Fibroblast of lung (primary cell): ENCODE measurements at regions not wholly inside any gene's neighbourhood (a gene's known extent, or its start where the extent isn't known, plus 50 kb on each side); places are given as distances from the start of the nearest gene placed in this dataset.

Source experiments
- DNase-seq, 2 donors: peaks; one replicate each; pipeline versions ENCODE4 v3.0.0 to v3.0.0-alpha.2; 2010; ENCODE audit warnings: low read depth in 2 of 2
- H2AFZ ChIP-seq: 2 replicates; pipeline ENCODE4 v1.5.1; 2012; ENCODE audit warnings: low read length, control low read depth, inconsistent platforms
- H3K27ac ChIP-seq: 2 replicates; pipeline ENCODE4 v1.5.1; 2011; ENCODE audit warnings: low read length, control low read depth; ENCODE audit not compliant: insufficient read depth
- H3K27me3 ChIP-seq: 2 replicates; pipeline ENCODE4 v1.5.1; 2011; ENCODE audit warnings: mild to moderate bottlenecking, low read length; ENCODE audit not compliant: control insufficient read depth, insufficient read depth
- H3K36me3 ChIP-seq: 2 replicates; pipeline ENCODE4 v1.5.1; 2011; ENCODE audit warnings: low read length; ENCODE audit not compliant: control insufficient read depth, insufficient read depth
- H3K4me1 ChIP-seq: 2 replicates; pipeline ENCODE4 v1.5.1; 2011; ENCODE audit warnings: low read length; ENCODE audit not compliant: control insufficient read depth, insufficient read depth; ENCODE audit errors: extremely low read depth
- H3K4me2 ChIP-seq: 2 replicates; pipeline ENCODE4 v1.5.1; 2011; ENCODE audit warnings: low read length, control low read depth; ENCODE audit not compliant: insufficient read depth; ENCODE audit errors: extremely low read depth
- H3K4me3 ChIP-seq, 4 experiments: fragments of 200-600 bp in 1 of 4; sonication (generic) in 1 of 4; replicated peaks in 1 of 4; 2 replicates each; pipeline ENCODE4 v1.5.1; 2011 to 2016; ENCODE audit warnings: low read length in 4 of 4, low read depth in 3 of 4, mild to moderate bottlenecking in 3 of 4, control low read depth in 2 of 4, inconsistent platforms in 1 of 4, mixed read lengths in 1 of 4; ENCODE audit not compliant: insufficient read depth in 1 of 4; ENCODE audit errors: control extremely low read depth in 1 of 4
- H3K79me2 ChIP-seq: 2 replicates; pipeline ENCODE4 v1.5.1; 2012; ENCODE audit warnings: mild to moderate bottlenecking, low read length, inconsistent platforms; ENCODE audit not compliant: control insufficient read depth, insufficient read depth
- H3K9ac ChIP-seq: 2 replicates; pipeline ENCODE4 v1.5.1; 2011; ENCODE audit warnings: mild to moderate bottlenecking, low read length, control low read depth; ENCODE audit not compliant: insufficient read depth
- H3K9me3 ChIP-seq: 2 replicates; pipeline ENCODE4 v1.5.1; 2012; ENCODE audit warnings: low read depth, low read length; ENCODE audit not compliant: control insufficient read depth, insufficient read depth
- H4K20me1 ChIP-seq: 2 replicates; pipeline ENCODE4 v1.5.1; 2011; ENCODE audit warnings: low read length; ENCODE audit not compliant: control insufficient read depth, insufficient read depth; ENCODE audit errors: extremely low read depth
- EZH2 ChIP-seq: IDR thresholded peaks from 2 replicates; pipeline ENCODE4 v1.5.1; 2012; ENCODE audit warnings: low read length, control low read depth, mild to moderate bottlenecking; ENCODE audit errors: missing control alignments
- TF ChIP-seq, protein P1 (sequence below), 2 donors: IDR thresholded peaks in 1 of 2; conservative IDR thresholded peaks in 1 of 2; 1 replicate in 1 of 2; 2 replicates in 1 of 2; pipeline ENCODE4 v1.5.1; 2011 to 2012; ENCODE audit warnings: low read length in 2 of 2, control low read depth in 1 of 2, inconsistent platforms in 1 of 2, low read depth in 1 of 2, mild to moderate bottlenecking in 1 of 2

DNA sequence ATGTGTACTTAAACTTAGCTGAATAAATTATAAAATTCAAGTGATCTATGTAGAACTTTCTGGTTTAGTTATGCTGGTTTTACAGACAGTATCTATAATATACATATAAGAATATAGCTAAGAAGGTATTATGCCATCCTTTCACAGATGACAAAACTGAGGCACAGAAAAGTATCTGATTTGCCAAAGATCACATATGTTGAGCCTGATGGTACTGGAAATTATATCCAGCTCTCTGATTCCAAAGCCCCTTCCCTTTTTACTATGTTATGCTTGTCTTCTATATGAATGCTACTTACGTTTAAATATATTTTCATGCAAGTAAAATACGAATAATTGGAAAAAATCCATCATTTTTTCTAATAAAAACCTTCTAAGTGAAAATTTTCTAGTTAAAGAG lies 1631.3 kb downstream of the DPP10 start:
- Histone ChIP-seq H3K4me2 (no peak overlapping the region), H3K4me3 (no peak overlapping the region), H3K36me3 (no peaks in the 10 kb centered on the region), H3K27me3 (no peaks in the 10 kb centered on the region), H2AFZ (no peak overlapping the region), H3K9me3 (no peaks in the 10 kb centered on the region), H3K4me1 (no peaks in the 10 kb centered on the region), H3K27ac (no peak overlapping the region), H4K20me1 (no peaks in the 10 kb centered on the region), H3K9ac (no peak overlapping the region), H3K79me2 (no peaks in the 10 kb centered on the region)
- DNase-seq = no peak
- no peak for TF ChIP-seq EZH2
- TF ChIP-seq, protein P1, sequence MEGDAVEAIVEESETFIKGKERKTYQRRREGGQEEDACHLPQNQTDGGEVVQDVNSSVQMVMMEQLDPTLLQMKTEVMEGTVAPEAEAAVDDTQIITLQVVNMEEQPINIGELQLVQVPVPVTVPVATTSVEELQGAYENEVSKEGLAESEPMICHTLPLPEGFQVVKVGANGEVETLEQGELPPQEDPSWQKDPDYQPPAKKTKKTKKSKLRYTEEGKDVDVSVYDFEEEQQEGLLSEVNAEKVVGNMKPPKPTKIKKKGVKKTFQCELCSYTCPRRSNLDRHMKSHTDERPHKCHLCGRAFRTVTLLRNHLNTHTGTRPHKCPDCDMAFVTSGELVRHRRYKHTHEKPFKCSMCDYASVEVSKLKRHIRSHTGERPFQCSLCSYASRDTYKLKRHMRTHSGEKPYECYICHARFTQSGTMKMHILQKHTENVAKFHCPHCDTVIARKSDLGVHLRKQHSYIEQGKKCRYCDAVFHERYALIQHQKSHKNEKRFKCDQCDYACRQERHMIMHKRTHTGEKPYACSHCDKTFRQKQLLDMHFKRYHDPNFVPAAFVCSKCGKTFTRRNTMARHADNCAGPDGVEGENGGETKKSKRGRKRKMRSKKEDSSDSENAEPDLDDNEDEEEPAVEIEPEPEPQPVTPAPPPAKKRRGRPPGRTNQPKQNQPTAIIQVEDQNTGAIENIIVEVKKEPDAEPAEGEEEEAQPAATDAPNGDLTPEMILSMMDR (conservative IDR thresholded peaks at IDR 0.05 in 1 of 2, IDR thresholded peaks at IDR 0.05 in 1 of 2; ENCODE audit: low read depth in 1 of 2, low read length in 2 of 2) = no peak

DNA sequence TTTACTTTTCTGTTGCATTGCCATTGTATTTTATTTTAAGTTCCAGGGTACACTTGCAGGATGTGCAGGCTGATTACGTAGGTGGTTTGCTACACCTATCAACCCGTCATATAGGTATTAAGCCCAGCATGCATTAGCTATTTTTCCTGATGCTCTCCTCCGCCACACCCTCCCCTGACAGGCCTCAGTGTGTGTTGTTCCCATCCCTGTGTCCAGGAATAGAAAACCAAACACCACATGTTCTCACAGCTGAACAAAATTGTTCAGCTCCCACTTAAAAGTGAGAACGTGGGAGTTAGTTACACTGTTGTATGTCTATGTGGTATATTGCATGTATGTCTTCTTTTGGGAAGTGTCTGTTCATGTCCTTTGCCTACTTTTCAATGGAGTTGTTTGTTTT lies 1631.7 kb downstream of the DPP10 start:
- Histone ChIP-seq H3K27ac (no peak overlapping the region), H3K4me2 (no peak overlapping the region), H4K20me1 (no peaks in the 10 kb centered on the region), H3K79me2 (no peaks in the 10 kb centered on the region), H2AFZ (no peak overlapping the region), H3K36me3 (no peaks in the 10 kb centered on the region), H3K9me3 (no peaks in the 10 kb centered on the region), H3K9ac (no peak overlapping the region), H3K4me1 (no peaks in the 10 kb centered on the region), H3K4me3 (no peak overlapping the region), H3K27me3 (no peaks in the 10 kb centered on the region)
- DNase-seq = no peak
- TF ChIP-seq, protein P1 (conservative IDR thresholded peaks at IDR 0.05 in 1 of 2, IDR thresholded peaks at IDR 0.05 in 1 of 2; ENCODE audit: low read depth in 1 of 2, low read length in 2 of 2) = no peak
- TF ChIP-seq EZH2 = no peak

DNA sequence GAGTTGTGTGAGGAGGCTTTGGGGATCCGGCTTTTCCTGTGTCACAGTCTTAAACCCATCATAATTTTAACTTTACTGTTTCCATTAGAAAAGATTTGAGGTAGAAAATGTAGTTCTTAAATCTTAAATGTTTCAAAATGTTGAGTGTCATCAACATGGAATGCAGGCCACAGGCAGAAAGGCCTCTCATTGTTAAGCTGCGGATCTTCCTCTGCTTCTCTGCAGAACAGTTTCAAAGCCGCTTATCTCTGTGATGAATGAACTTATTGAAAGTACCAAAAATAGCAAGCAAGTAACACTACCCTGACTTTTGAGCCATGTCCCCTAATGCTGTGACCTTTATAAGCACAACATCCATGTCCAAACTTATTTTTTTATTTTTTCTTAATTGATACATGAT lies 1645.8 kb downstream of the DPP10 start:
- Histone ChIP-seq H3K9ac (no peak overlapping the region), H3K4me2 (no peak overlapping the region), H2AFZ (no peak overlapping the region), H4K20me1 (no peaks in the 10 kb centered on the region), H3K9me3 (no peaks in the 10 kb centered on the region), H3K27me3 (no peaks in the 10 kb centered on the region), H3K36me3 (no peaks in the 10 kb centered on the region), H3K4me3 (no peak overlapping the region), H3K79me2 (no peaks in the 10 kb centered on the region), H3K27ac (no peak overlapping the region), H3K4me1 (no peaks in the 10 kb centered on the region)
- no peak for DNase-seq
- no peak for TF ChIP-seq EZH2
- TF ChIP-seq, protein P1 (conservative IDR thresholded peaks at IDR 0.05 in 1 of 2, IDR thresholded peaks at IDR 0.05 in 1 of 2; ENCODE audit: low read depth in 1 of 2, low read length in 2 of 2) = no peak
